OCI-LY1 (cell line): ENCODE measurements at regions not wholly inside any gene's neighbourhood (a gene's known extent, or its start where the extent isn't known, plus 50 kb on each side); places are given as distances from the start of the nearest gene placed in this dataset.

Experiments
- H2AFZ ChIP-seq: fragments of 200-600 bp; sonication (generic), shearing (Covaris generic); 2 replicates; pipeline ENCODE4 v1.6.0; 2014; ENCODE audit warnings: antibody characterized with exemption, mild to moderate bottlenecking, low read length
- H3F3A ChIP-seq: fragments of 200-600 bp; sonication (generic), shearing (Covaris generic); 2 replicates; pipeline ENCODE4 v1.6.0; 2014; ENCODE audit warnings: mild to moderate bottlenecking, antibody characterized with exemption, low read length, moderate library complexity; ENCODE audit not compliant: insufficient read depth
- H3K27ac ChIP-seq: fragments of 200-600 bp; sonication (generic); 2 replicates; pipeline ENCODE4 v1.5.1; 2014; ENCODE audit warnings: low read length, mixed run types, mild to moderate bottlenecking, low read depth; ENCODE audit not compliant: poor library complexity, severe bottlenecking
- H3K27me3 ChIP-seq: fragments of 200-600 bp; sonication (generic); 2 replicates; pipeline ENCODE4 v1.6.0; 2014; ENCODE audit warnings: antibody characterized with exemption, mild to moderate bottlenecking, low read length, moderate library complexity; ENCODE audit not compliant: insufficient read depth
- H3K36me3 ChIP-seq: fragments of 200-600 bp; sonication (generic); 2 replicates; pipeline ENCODE4 v1.6.1; 2014; ENCODE audit warnings: mild to moderate bottlenecking, antibody characterized with exemption, low read length, moderate library complexity, mixed read lengths; ENCODE audit not compliant: insufficient read depth
- H3K4me1 ChIP-seq: fragments of 200-600 bp; sonication (generic); 2 replicates; pipeline ENCODE4 v1.5.1; 2014; ENCODE audit warnings: mild to moderate bottlenecking, low read length, moderate library complexity; ENCODE audit not compliant: insufficient read depth, severe bottlenecking
- H3K4me2 ChIP-seq: fragments of 200-600 bp; sonication (generic), shearing (Covaris generic); 2 replicates; pipeline ENCODE4 v1.6.1; 2014; ENCODE audit warnings: low read length
- H3K4me3 ChIP-seq: fragments of 200-600 bp; sonication (generic); 2 replicates; pipeline ENCODE4 v1.5.1; 2014; ENCODE audit warnings: low read length, low read depth, mild to moderate bottlenecking, mixed read lengths; ENCODE audit not compliant: poor library complexity, severe bottlenecking
- H3K79me2 ChIP-seq: fragments of 200-600 bp; shearing (Covaris generic); 2 replicates; pipeline ENCODE4 v1.6.1; 2016; ENCODE audit warnings: mixed run types, low read length, mixed read lengths; ENCODE audit not compliant: insufficient read depth
- H3K9ac ChIP-seq: fragments of 200-600 bp; sonication (generic), shearing (Covaris generic); 2 replicates; pipeline ENCODE4 v1.6.1; 2014; ENCODE audit warnings: mild to moderate bottlenecking, low read length, mixed read lengths
- H3K9me2 ChIP-seq: fragments of 200-600 bp; sonication (generic), shearing (Covaris generic); 2 replicates; pipeline ENCODE4 v1.6.1; 2014; ENCODE audit warnings: low read depth, mild to moderate bottlenecking, low read length, mixed read lengths
- H3K9me3 ChIP-seq: fragments of 200-600 bp; shearing (Covaris generic); 2 replicates; pipeline ENCODE4 v1.6.1; 2014; ENCODE audit warnings: low read length, mixed read lengths
- H4K20me1 ChIP-seq: fragments of 200-600 bp; sonication (generic), shearing (Covaris generic); 2 replicates; pipeline ENCODE4 v1.6.0; 2016; ENCODE audit warnings: mild to moderate bottlenecking, low read length; ENCODE audit not compliant: insufficient read depth
- CTCF ChIP-seq: fragments of 200-600 bp; sonication (generic), shearing (Covaris generic); IDR thresholded peaks from 2 replicates; pipeline ENCODE4 v1.5.1; 2017; ENCODE audit warnings: mild to moderate bottlenecking, antibody characterized with exemption, low read length, moderate library complexity, mixed read lengths
- EZH2 ChIP-seq: fragments of 200-600 bp; sonication (generic), shearing (Covaris generic); IDR thresholded peaks from 2 replicates; pipeline ENCODE4 v1.8.0; 2017; ENCODE audit warnings: borderline replicate concordance, mixed run types, mild to moderate bottlenecking, antibody characterized with exemption, low read length, moderate library complexity, mixed read lengths

- Histone ChIP-seq H3K79me2 (no peaks in the 10 kb centered on the region), H3K4me2 (no peak overlapping the region), H3K27ac (no peak overlapping the region), H3K27me3 (no peaks in the 10 kb centered on the region), H3K4me1 (no peaks in the 10 kb centered on the region), H3K4me3 (no peak overlapping the region), H2AFZ (no peak overlapping the region), H3K9ac (no peak overlapping the region), H3F3A (no peaks in the 10 kb centered on the region), H4K20me1 (no peaks in the 10 kb centered on the region), H3K9me3 (no peaks in the 10 kb centered on the region), H3K9me2 (no peaks in the 10 kb centered on the region), H3K36me3 (no peaks in the 10 kb centered on the region)
- no peak for TF ChIP-seq EZH2
- TF ChIP-seq CTCF: no peak
Measured at GRCh38 chr1:229184066-229184465, 86.8 kb upstream of the RAB4A start.

GRCh38 chr1:229185963-229186362, 84.9 kb upstream of the RAB4A start:
- no peak overlapping the region for H3K4me2 ChIP-seq
- no peaks in the 10 kb centered on the region for H3K9me3 ChIP-seq
- TF ChIP-seq EZH2: no peak
- no peak for TF ChIP-seq CTCF
- no peaks in the 10 kb centered on the region for H4K20me1 ChIP-seq
- H3F3A ChIP-seq: no peaks in the 10 kb centered on the region
- no peaks in the 10 kb centered on the region for H3K79me2 ChIP-seq
- no peaks in the 10 kb centered on the region for H3K9me2 ChIP-seq
- H3K36me3 ChIP-seq: no peaks in the 10 kb centered on the region
- H2AFZ ChIP-seq: no peak overlapping the region
- H3K27ac ChIP-seq: no peak overlapping the region
- H3K4me1 ChIP-seq: no peaks in the 10 kb centered on the region
- H3K27me3 ChIP-seq: no peaks in the 10 kb centered on the region
- no peak overlapping the region for H3K4me3 ChIP-seq
- H3K9ac ChIP-seq: no peak overlapping the region

DNA sequence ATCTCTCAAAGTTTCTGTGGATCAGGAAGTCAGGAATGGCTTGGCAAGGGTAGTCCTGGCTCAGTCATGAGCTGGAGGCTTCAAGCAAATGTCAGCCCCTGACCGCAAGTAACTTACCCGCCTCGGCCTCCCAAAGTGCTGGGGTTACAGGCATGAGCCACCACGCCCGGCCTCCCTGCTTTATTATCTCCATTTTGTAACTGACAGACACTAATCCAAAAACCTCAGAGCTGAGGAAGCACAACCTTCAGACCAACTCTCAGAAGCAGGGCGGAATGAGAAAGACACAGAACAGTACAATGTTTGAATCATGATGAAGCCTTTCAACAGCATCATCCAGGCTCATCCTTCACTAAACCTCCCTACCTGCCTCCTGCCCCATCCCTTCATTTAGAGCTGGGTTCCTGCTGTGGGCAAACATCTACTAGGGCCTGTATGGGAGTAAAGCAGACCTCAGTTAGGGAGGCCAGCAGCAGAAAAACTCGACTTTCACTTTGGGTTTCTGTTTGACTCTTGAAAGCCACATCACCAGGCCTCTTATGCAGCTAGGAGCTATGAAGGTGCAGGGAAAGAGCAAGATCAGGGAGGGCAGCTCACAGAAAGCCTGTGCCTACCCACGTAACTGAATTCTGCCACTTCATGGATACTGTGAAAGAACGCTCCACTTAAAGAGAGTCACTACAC, 84.4 kb upstream of the RAB4A start:
- no peak overlapping the region for H3K9ac ChIP-seq
- H3F3A ChIP-seq: no peaks in the 10 kb centered on the region

More for the DNA sequence above, 84.4 kb upstream of the RAB4A start:
- Histone ChIP-seq H3K4me2 (no peak overlapping the region), H3K4me3 (no peak overlapping the region), H4K20me1 (no peaks in the 10 kb centered on the region), H3K27ac (no peak overlapping the region), H3K27me3 (no peaks in the 10 kb centered on the region), H3K4me1 (no peaks in the 10 kb centered on the region), H3K9me3 (no peaks in the 10 kb centered on the region), H3K79me2 (no peaks in the 10 kb centered on the region), H2AFZ (no peak overlapping the region), H3K36me3 (no peaks in the 10 kb centered on the region), H3K9me2 (no peaks in the 10 kb centered on the region)
- no peak for TF ChIP-seq EZH2
- TF ChIP-seq CTCF: no peak
